ENCODE measurements at regions not wholly inside any gene's neighbourhood (a gene's known extent, or its start where the extent isn't known, plus 50 kb on each side); places are given as distances from the start of the nearest gene placed in this dataset.
"Not testable (repeated sequence)": the region's sequence is repeated elsewhere in the genome, so short reads cannot be mapped to it uniquely, and the experiment has no call there.

GRCh38 chr2:123493687-123494086 is 531.4 kb upstream of the CNTNAP5 start:
- DNase-seq, result no peak

GRCh38 chr2:123495241-123495640 is 529.8 kb upstream of the CNTNAP5 start:
- DNase-seq, result no peak

DNA sequence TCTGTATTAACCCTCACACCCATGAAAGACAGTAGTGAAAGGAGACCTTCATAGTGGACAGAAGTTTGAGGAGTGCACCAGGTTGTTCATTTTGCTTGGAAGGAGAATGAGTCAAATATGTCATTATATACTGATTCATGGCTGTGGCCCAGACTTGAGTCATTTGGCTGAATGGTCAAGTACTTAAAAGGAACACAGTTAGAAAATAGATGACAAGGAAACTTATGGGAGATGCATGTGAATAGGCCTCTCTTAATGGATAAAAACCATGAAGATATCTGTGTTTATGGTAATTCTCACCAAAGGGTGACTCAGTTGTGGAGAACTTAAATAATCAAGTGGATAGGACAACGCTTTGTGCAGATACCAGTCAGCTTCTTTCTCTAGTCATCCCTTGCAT is 524.7 kb upstream of the CNTNAP5 start:
- DNase-seq, result no peak

DNA sequence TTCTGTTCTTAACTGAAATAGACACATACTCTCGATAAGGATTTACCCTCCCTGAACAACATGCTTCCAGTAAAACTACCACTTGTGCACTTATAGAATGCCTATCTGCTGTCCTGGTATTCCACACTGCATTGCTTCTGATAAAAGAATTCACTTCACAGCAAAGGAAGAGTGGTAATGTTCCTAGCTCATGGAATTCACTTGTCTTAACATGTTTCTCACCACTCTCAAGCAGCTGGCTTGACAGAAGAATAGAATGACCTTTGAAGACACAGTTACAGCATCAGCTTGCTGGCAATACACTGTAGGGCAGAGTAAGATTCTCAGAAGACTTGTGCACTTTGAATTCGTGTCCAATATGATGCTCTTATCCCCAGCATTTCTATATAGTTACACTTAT is 524.1 kb upstream of the CNTNAP5 start:
- no peak for DNase-seq

GRCh38 chr2:123502931-123503330 is 522.2 kb upstream of the CNTNAP5 start:
- DNase-seq, result no peak

DNA sequence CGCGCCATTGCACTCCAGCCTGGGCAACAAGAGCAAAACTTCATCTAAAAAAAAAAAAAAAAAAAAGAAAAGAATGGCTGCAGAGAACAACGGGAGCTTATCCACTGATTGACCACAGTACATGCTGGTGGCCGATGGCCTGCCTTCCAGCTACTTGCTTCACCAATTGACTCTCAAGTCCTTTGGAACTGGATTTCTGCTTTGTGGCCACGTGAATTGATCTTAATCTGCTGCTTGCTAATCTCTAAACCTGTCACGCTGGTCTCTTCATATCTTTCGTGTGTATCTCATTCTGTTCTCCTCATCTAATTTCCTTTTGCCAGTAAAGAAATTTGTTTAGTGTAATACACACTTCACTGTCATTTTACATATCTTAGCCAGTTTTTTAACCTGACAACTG is 512.5 kb upstream of the CNTNAP5 start:
- no peak for DNase-seq

DNA sequence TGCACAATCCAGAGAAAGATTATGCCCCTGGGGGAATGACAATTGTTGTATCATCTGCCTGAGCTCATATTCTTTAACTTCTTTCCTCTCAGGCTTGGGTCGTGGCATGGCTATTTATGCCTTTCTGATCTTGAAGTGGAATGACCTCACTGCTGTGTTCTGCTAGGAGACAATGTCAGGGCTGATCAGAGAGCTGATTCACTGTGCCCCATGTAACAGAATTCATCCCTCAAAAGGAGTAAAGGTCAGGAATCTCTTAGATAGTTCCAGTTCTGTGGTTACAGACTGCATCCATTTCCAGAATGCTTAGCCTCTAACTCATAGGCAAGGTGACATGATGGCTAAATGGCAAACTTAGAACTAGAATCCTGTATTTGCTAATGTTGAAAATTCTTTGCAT is 511.7 kb upstream of the CNTNAP5 start:
- DNase-seq, result no peak

GRCh38 chr2:123514613-123515207 is 510.4 kb upstream of the CNTNAP5 start:
- no peak for DNase-seq

DNA sequence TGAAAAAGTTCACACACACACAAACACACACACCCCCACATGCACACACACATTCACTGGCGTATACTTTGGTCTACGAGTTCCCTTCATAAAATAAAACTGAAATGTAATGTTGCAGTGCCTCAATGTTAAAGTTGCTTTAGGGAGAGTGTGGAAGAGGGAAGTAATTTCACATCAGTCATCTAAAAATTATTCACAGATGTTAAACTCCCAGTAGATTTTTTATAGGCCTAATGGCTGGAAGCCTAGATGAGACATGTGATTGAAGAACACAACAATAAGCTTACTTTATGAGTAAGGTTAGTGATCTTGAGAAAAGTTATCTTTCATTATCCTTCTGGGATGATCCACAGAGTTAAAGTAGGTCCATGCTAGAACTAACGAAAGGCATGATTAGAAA is 506.7 kb upstream of the CNTNAP5 start:
- DNase-seq, result no peak

DNA sequence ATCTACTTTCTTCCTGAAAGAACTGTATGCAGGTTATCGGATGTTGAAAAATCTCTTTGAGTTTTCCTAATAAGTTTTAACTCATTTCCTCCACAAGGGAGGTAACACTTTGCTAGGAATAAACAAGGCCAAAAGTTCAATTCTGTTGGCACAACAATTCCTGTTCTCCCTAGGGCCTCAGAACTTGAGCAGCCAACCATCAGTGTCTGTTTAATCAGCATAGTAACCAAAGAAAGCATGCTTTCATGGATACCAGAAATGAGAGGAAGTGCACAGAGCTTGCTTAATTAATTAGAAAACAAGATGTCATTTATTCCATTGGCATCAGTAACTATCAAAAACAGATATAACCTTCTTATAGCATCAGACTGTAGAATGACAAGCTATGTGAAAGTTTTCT is 503.2 kb upstream of the CNTNAP5 start:
- DNase-seq, result no peak

DNA sequence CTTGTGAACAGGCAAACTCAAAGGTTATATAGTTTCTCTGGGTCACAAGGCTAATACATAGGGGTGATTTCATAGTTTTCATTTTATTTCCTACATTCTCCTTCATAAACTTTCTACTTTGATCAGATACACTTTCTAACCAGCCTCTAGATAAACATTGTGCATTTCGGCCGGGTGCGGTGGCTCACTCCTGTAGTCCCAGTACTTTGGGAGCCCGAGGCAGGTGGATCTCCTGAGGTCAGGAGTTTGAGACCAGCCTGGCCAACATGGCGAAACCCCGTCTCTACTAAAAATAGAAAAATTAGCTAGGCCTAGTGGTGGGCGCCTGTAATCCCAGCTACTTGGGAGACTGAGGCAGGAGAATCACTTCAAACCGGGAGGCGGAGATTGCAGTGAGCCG is 502.6 kb upstream of the CNTNAP5 start:
- not testable (repeated sequence) for DNase-seq

- no peak for DNase-seq
These were observed 495.9 kb upstream of the CNTNAP5 start for GRCh38 chr2:123528996-123529707.

DNA sequence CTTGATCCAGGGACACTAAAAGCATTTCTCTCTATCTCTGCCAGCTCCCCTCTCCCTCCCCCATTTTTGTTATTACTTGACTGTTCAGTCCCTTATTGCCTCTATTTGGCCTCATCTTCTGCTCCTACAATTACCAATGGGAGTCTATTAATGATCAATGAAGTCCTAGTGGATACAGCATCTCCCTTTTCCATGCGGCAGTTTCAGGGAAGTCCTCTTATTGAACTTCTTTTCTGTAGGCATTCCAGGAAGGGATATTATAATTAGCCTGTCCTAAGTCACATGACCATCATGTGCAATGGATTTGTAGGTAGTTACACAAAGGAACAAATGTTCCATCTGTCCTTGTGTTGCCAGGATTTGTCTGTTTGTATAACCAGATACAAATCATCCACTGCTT is 495.1 kb upstream of the CNTNAP5 start:
- DNase-seq, result no peak

GRCh38 chr2:123532126-123532525 is 493.0 kb upstream of the CNTNAP5 start:
- no peak for DNase-seq

DNA sequence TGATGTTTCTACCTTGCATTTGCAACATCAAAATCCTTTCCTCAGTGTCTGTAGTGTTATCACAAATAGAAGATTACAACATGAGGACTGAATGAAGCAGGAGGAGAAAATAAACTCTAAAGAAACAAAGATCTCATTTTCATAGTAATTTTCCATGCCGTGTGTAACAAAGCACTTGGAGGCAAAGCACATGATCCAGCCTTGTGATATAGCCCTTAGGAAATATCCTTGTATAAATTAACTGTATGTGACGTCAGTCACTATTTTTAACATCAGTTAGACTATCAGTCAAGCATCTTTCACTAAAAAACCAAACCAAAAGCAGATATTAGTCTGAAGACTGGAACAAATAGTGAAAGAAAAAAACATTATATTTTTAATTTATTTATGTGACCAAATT is 492.1 kb upstream of the CNTNAP5 start:
- no peak for DNase-seq

GRCh38 chr2:123540291-123540690 is 484.8 kb upstream of the CNTNAP5 start:
- DNase-seq, result no peak

- DNase-seq, result no peak
These were observed 478.7 kb upstream of the CNTNAP5 start for GRCh38 chr2:123546353-123546752.

GRCh38 chr2:123563515-123563914 is 461.6 kb upstream of the CNTNAP5 start:
- no peak for DNase-seq

DNA sequence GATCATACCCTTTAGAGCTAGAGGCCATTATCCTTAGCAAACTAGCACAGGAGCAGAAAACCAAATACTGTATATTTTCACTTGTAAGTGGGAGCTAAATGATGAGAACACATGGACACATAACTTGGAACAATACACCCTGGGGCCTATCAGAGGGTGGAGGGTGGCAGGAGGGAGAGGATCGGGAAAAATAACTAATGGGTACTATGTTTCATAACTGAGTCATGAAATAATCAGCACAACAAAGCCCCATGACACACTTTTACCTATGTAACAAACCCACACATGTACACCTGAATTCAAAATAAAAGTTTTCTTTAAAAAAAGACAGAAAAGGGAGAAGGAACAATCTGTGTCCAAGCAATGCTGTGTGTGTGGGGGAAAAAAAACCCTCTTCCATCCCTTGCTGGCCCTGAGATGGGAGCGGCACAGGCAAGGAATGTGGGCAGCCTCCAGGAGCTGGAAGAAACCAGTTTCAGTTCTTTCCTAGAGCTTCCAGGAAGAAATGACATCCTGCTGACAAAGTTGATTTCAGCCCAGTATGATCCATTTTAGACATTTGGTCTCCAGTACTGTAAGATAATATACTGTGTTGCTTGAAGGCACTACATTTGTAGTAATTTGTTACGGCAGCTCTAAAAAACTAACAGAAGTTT is 458.7 kb upstream of the CNTNAP5 start:
- no peak for DNase-seq

GRCh38 chr2:123578016-123578415 is 447.1 kb upstream of the CNTNAP5 start:
- no peak for DNase-seq

DNA sequence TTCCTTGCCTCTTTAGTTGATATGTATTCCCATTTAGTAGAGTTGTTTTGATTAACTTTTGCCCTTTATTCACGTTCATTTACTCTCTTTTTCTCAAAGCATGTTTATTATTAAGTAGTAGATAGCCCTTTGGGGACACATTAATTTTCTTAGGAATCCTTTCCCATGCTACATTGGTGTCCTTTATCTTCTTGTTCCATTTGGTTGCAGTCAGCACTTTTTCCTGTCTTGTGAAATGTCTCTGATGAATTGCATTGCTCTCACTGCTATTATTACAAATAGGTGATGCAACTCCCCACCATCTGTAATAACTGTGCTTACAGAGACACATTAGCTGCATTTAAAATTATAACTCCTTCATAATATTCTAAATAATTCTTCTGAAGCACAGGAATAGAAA is 428.5 kb upstream of the CNTNAP5 start:
- DNase-seq, result no peak

DNA sequence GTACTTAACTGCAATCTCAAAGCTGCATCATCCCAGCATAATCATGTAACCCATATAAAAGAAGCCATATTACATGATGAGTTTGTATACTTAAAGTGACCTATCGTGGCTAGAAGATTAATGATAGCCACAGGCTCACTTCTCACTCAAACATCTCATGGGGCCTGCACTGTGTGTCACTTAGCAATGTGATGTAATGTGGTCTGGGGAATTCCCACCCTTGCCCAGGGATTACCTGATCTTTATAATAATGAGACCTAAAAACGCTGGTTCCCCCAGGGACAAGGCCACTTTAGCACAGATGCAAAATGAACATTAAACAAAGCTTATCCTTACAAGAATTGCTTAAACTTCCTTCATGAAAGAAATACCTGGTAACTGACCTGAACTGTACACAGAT is 427.1 kb upstream of the CNTNAP5 start:
- DNase-seq, result no peak

DNA sequence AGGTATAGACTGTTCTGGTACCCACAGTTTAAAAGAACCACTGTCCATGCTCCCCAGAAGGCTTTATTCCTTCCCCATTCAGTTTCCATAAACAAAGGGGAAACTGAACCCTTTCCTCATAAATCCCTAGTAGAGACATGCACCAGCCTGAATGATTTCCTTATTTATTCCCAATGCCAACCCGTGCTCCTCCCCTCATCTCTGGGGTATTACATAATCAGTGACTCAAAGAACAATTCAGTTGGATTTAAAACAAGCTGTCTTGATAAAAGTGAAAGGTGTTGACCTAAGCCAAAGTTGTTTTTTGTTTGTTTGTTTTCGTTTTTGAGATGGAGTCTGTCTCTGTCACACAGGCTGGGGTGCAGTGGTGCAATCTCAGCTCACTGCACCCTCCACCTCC is 418.5 kb upstream of the CNTNAP5 start:
- DNase-seq, result no peak

GRCh38 chr2:123609077-123609476 is 416.0 kb upstream of the CNTNAP5 start:
- no peak for DNase-seq

DNA sequence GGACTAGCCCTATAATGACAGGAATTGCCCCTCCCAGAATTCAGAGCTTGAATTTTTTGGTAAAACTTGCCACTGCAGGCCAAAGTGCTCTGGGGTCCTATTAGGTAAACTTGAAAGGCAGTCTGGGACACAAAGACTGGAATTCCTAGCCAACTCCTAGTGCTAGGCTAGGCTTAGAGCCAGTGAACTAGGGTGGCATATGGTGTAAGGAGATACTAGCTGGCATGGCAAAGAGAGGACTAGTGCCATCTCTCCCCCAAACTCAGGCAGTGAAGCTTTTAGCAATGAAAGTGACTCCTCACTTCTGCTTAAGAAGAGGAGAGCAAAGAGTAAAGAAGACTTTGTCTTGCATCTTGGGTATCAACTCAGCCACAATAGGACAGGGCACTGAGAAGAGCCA is 410.5 kb upstream of the CNTNAP5 start:
- DNase-seq, result no peak

Data from NCI-H2081 (cell line).